MCF 10A (cell line): ENCODE measurements at regions not wholly inside any gene's neighbourhood (a gene's known extent, or its start where the extent isn't known, plus 50 kb on each side); places are given as distances from the start of the nearest gene placed in this dataset.
A peak's percentile ranks its signal among the peaks of the same experiment; 100 is the strongest.

Experiments
- BruUV-seq: library from RNA; stranded (reverse); fragments of 400-500 nt; replicated peaks from 2 replicates; lab custom pipeline; 2021; lab: Mats Ljungman, UMichigan
- CTCF ChIA-PET: fragments of 300-600 bp; sonication (Branson Sonifier 250); formaldehyde crosslinking; extraction: SDS; loops from one replicate; lab custom pipeline; 2021; ENCODE audit warnings: antibody characterized with exemption, inconsistent platforms; lab: Yijun Ruan, JAX
- POLR2A ChIA-PET: fragments of 300-600, 350-650 bp; sonication (Branson Sonifier 250); formaldehyde crosslinking; extraction: SDS; loops from one replicate; lab custom pipeline; 2020; ENCODE audit warnings: antibody characterized with exemption, inconsistent platforms; lab: Yijun Ruan, JAX
- DNase-seq: peaks from one replicate; pipeline ENCODE4 v3.0.0-alpha.2; 2018; ENCODE audit not compliant: unreplicated experiment
- H3K27ac Mint-ChIP-seq: one replicate; pipeline ENCODE4 v1.8.0; 2022; ENCODE audit warnings: mild to moderate bottlenecking, low read depth, mixed read lengths; ENCODE audit not compliant: unreplicated experiment
- H3K27me3 Mint-ChIP-seq: one replicate; pipeline ENCODE4 v1.8.0; 2022; ENCODE audit warnings: mixed read lengths; ENCODE audit not compliant: insufficient read depth, unreplicated experiment
- H3K36me3 Mint-ChIP-seq: one replicate; pipeline ENCODE4 v1.8.0; 2022; ENCODE audit warnings: mild to moderate bottlenecking, moderate library complexity, mixed read lengths; ENCODE audit not compliant: insufficient read depth, unreplicated experiment
- H3K4me1 Mint-ChIP-seq: one replicate; pipeline ENCODE4 v1.8.0; 2022; ENCODE audit warnings: mixed read lengths; ENCODE audit not compliant: insufficient read depth, unreplicated experiment
- H3K4me3 Mint-ChIP-seq: one replicate; pipeline ENCODE4 v1.8.0; 2022; ENCODE audit warnings: mild to moderate bottlenecking, moderate library complexity, mixed read lengths; ENCODE audit not compliant: unreplicated experiment
- H3K9me3 Mint-ChIP-seq: one replicate; pipeline ENCODE4 v1.8.0; 2022; ENCODE audit warnings: mixed read lengths; ENCODE audit not compliant: unreplicated experiment
- CTCF ChIP-seq: fragments of 200-600 bp; IDR thresholded peaks from one replicate; pipeline ENCODE4 v1.8.0; 2022; ENCODE audit warnings: antibody characterized with exemption, mild to moderate bottlenecking; ENCODE audit not compliant: unreplicated experiment
- intact Hi-C: fragments of 100-400 bp; cut with micrococcal nuclease; formaldehyde crosslinking; loops from 2 replicates; pipeline ENCODE4 v1.14.1; 2022

GRCh38 chr18:22101731-22102130, 67.7 kb upstream of the GATA6 start:
- Mint-ChIP-seq H3K4me3 (no peak overlapping the region), H3K27ac (no peak overlapping the region), H3K27me3 (no peaks in the 10 kb centered on the region), H3K4me1 (no peaks in the 10 kb centered on the region), H3K36me3 (no peaks in the 10 kb centered on the region), H3K9me3 (no peaks in the 10 kb centered on the region)
- ChIA-PET CTCF (interaction anchor here (1.1 kb wide), 1 partner anchor 9 kb away, joined by 3 read pairs; no protein-coding TSS in a partner anchor), POLR2A (no interaction called here)
- no peak for TF ChIP-seq CTCF
- DNase-seq, result no peak
- intact Hi-C loops, result no loop called here
- BruUV-seq, result no TSS peak

GRCh38 chr18:22102953-22103646, 66.3 kb upstream of the GATA6 start:
- Mint-ChIP-seq H3K27ac (no peak overlapping the region), H3K36me3 (no peaks in the 10 kb centered on the region), H3K27me3 (no peaks in the 10 kb centered on the region), H3K9me3 (no peaks in the 10 kb centered on the region), H3K4me1 (no peaks in the 10 kb centered on the region), H3K4me3 (no peak overlapping the region)
- no peak for DNase-seq
- TF ChIP-seq CTCF, result no peak
- ChIA-PET CTCF (interaction anchor here (1.1 kb wide), 1 partner anchor 10 kb away, joined by 3 read pairs; no protein-coding TSS in a partner anchor), POLR2A (no interaction called here)
- BruUV-seq, result no TSS peak
- intact Hi-C loops, result no loop called here

- no peak overlapping the region for H3K27ac Mint-ChIP-seq
- no peak overlapping the region for H3K4me3 Mint-ChIP-seq
- H3K9me3 Mint-ChIP-seq, result no peaks in the 10 kb centered on the region
- H3K4me1 Mint-ChIP-seq, result no peaks in the 10 kb centered on the region
- no peak for TF ChIP-seq CTCF
- no peaks in the 10 kb centered on the region for H3K27me3 Mint-ChIP-seq
- DNase-seq, result no peak
- ChIA-PET CTCF (no interaction called here), POLR2A (no interaction called here)
- no TSS peak for BruUV-seq
- intact Hi-C loops, result no loop called here
- H3K36me3 Mint-ChIP-seq, result no peaks in the 10 kb centered on the region
Observed at GRCh38 chr18:22103647-22104031, 65.8 kb upstream of the GATA6 start.

- Mint-ChIP-seq H3K27ac (no peak overlapping the region), H3K36me3 (no peaks in the 10 kb centered on the region), H3K9me3 (no peaks in the 10 kb centered on the region), H3K27me3 (no peaks in the 10 kb centered on the region), H3K4me1 (no peaks in the 10 kb centered on the region), H3K4me3 (no peak overlapping the region)
- no TSS peak for BruUV-seq
- intact Hi-C loops, result no loop called here
- TF ChIP-seq CTCF, result no peak
- POLR2A ChIA-PET, result interaction anchor here (0.6 to 1.1 kb wide), 3 partner anchors 20 to 117 kb away, joined by 3 to 4 read pairs (median 4); no protein-coding TSS in a partner anchor
- CTCF ChIA-PET, result interaction anchor here (0.7 to 1.0 kb wide), 2 partner anchors 10 to 107 kb away, joined by 3 to 5 read pairs; no protein-coding TSS in a partner anchor
- peak; percentile 16 for DNase-seq
Observed at GRCh38 chr18:22106536-22107292, 62.7 kb upstream of the GATA6 start.
